Non-pigmented ciliary epithelial cell (primary cell): ENCODE measurements at regions not wholly inside any gene's neighbourhood (a gene's known extent, or its start where the extent isn't known, plus 50 kb on each side); places are given as distances from the start of the nearest gene placed in this dataset.
A peak's percentile ranks its signal among the peaks of the same experiment; 100 is the strongest.
"Not testable (repeated sequence)": the region's sequence is repeated elsewhere in the genome, so short reads cannot be mapped to it uniquely, and the experiment has no call there.

ENCODE experiments used
- DNase-seq: peaks from one replicate; pipeline ENCODE4 v3.0.0-alpha.2; 2010; ENCODE audit warnings: low read depth

GRCh38 chr10:76657337-76658012 is 980.1 kb downstream of the KCNMA1 start:
- no peak for DNase-seq

- no peak for DNase-seq
These were observed 986.5 kb downstream of the KCNMA1 start for GRCh38 chr10:76651154-76651553.

GRCh38 chr10:76649723-76650127 is 987.9 kb downstream of the KCNMA1 start:
- DNase-seq: peak; percentile 48

DNA sequence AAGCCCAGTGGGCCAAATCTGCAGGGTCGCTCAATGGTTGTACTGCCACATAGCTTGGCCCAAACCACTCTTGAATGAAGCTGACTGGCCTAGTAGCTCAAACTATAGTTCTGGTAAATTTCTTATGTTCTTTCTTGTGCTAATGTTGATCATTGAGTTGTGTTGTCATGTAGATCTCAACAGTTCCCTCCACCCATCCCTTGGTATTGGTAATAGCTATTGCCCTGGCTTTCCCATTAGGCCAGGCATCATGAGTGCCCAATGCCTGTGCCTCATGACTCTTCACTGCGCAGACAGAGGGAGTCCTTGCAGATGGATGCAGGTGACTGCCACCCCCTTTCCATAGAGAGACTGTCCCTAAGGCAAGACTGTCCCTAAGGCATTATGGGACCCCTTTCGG is 988.4 kb downstream of the KCNMA1 start:
- no peak for DNase-seq

DNA sequence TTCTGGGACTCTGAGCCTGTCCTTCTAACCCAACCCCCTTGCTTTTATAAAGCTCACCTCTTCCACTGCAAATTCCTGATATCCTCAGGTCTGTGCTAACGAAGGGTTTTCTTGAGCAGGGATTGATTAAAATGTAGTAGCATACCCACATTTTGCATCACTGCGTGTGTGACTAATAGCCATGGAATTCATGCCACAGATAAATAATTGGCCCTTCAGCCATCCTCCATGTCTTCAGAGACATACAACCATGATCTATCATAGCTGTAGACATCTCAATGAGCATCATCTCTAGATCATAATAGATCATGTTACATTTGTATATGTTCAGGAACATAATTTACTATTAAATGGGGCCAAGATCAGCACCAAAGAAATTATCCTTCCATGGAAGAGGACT is 990.3 kb downstream of the KCNMA1 start:
- no peak for DNase-seq

GRCh38 chr10:76645341-76645740 is 992.3 kb downstream of the KCNMA1 start:
- no peak for DNase-seq

- no peak for DNase-seq
These were observed 993.1 kb downstream of the KCNMA1 start for GRCh38 chr10:76644476-76644875.

DNA sequence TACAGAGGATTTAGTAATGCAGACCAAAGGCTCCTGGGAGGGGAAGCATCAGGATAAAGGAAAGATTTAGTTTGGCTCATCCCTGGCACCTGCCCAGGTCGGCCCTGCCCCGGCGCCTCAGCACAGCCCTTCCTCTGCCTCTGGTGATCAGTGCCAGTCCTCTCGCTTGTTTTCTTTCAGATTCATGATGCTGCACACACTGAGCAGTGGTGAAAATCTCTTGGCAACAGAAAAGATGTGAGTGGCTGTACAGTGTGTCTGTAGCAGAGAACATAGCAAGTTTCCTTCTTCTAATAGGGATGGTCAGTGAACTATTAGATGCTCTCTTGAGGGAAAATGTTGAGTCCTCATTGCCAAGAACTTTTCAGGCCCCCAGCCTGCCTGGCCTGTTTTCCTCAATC is 994.1 kb downstream of the KCNMA1 start:
- DNase-seq: no peak

DNA sequence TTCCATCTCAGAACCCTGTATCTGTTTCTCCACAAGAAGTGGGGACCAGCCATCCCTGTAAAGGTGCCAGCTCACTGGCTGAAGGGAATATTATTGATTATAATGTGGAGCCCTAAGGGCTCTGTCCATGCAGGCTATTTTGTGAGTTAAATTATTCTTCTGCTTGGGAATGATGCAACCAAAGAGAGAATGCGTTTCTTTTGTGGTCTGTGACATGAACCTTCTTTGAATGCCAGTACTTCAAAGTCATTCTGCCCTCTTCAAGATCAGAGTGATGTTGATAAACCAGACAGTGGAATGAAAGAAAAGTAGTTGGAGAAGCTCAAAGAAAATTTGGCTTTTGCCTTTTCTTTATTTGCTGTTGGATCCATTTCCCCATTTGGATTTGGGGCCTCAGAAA is 995.2 kb downstream of the KCNMA1 start:
- no peak for DNase-seq

- no peak for DNase-seq
These were observed 996.4 kb downstream of the KCNMA1 start for GRCh38 chr10:76641215-76641614.

GRCh38 chr10:76640806-76641205 is 996.8 kb downstream of the KCNMA1 start:
- no peak for DNase-seq

DNA sequence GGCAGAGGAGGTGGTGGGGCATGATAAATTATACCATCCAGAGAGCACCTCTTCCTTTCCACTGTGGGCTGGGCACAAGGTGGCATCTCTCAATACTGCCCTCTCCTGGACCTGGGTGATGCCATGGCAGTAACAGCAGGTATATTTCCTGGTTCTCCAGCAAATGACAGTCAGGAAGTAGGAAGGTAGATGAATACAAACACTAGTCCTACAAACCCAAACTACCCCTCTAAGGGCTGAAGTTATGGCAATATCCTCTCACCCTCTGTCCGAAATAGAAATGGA is 1004.9 kb downstream of the KCNMA1 start:
- no peak for DNase-seq

GRCh38 chr10:76631884-76632766 is 1005.5 kb downstream of the KCNMA1 start:
- no peak for DNase-seq

- DNase-seq: no peak
These were observed 1006.5 kb downstream of the KCNMA1 start for GRCh38 chr10:76631036-76631670.

- DNase-seq: no peak
These were observed 1008.8 kb downstream of the KCNMA1 start for GRCh38 chr10:76628801-76629200.

DNA sequence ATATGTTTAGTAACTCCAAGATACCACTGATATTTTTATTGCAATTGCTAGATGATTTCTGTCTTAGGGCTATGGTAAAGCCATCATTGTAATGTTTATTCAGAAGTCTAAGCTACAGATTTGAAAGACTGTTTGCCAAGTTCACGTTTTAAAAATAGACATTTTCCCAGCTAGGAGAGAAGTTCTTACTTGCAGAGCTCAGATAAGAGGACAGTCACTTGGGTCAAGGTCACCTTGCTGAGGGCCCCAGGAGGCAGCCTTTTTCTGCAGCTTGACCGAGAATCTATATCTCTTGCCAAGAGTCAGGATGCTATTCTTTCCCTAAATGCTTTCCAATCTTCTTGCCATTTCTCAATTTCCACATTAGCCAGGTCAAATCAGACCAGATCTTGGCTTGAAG is 1011.2 kb downstream of the KCNMA1 start:
- DNase-seq: no peak

- DNase-seq: no peak
These were observed 1013.1 kb downstream of the KCNMA1 start for GRCh38 chr10:76624470-76624869.

- no peak for DNase-seq
These were observed 1015.6 kb downstream of the KCNMA1 start for GRCh38 chr10:76621886-76622620.

GRCh38 chr10:76618641-76619040 is 1019.0 kb downstream of the KCNMA1 start:
- no peak for DNase-seq

GRCh38 chr10:76618171-76618570 is 1019.4 kb downstream of the KCNMA1 start:
- no peak for DNase-seq

- not testable (repeated sequence) for DNase-seq
These were observed 1020.9 kb downstream of the KCNMA1 start for GRCh38 chr10:76616666-76617065.

DNA sequence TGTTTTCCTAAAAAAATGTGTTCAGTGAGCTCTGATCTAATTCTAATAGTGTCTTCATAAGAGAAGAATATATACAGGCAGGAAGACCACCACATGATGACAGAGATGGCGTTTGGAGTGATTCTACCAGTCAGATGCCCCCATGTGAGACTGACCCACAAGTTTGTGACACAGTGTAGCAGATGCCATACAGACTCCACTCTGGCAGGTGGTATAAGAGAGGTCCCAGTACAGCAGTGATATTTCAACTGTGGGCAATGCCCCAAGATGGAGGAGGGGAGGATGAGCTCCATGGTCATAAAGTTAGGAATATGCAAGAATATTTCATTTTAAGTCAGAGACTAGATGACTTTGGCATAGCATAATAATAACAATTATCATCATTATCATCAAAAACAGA is 1022.6 kb downstream of the KCNMA1 start:
- DNase-seq: no peak
